AG04450 (cell line): ENCODE measurements at regions not wholly inside any gene's neighbourhood (a gene's known extent, or its start where the extent isn't known, plus 50 kb on each side); places are given as distances from the start of the nearest gene placed in this dataset.
A peak's percentile ranks its signal among the peaks of the same experiment; 100 is the strongest.

ENCODE experiments used
- CTCF ChIA-PET: fragments of 300-600, 350-600 bp; formaldehyde crosslinking; extraction: SDS; loops from one replicate; lab custom pipeline; 2022; ENCODE audit warnings: antibody characterized with exemption, inconsistent platforms; lab: Charles Lee
- POLR2A ChIA-PET: fragments of 350-600 bp; formaldehyde crosslinking; extraction: SDS; loops from one replicate; lab custom pipeline; 2021; ENCODE audit warnings: antibody characterized with exemption, inconsistent platforms; lab: Yijun Ruan, JAX
- DNase-seq: peaks from one replicate; pipeline ENCODE4 v3.0.0-alpha.2; 2011; ENCODE audit warnings: low read depth, low spot score
- H3K27ac ChIP-seq: one replicate; pipeline ENCODE4 v1.5.1; 2012; ENCODE audit warnings: low read depth, low read length, control low read depth
- H3K27me3 ChIP-seq: one replicate; pipeline ENCODE4 v1.6.0; 2012; ENCODE audit warnings: low read length; ENCODE audit not compliant: control insufficient read depth, insufficient read depth
- H3K4me3 ChIP-seq: 2 replicates; pipeline ENCODE4 v1.5.1; 2011; ENCODE audit warnings: mild to moderate bottlenecking, low read depth, low read length, control low read depth
- H3K9me3 ChIP-seq: 2 replicates; pipeline ENCODE4 v1.5.1; 2012; ENCODE audit warnings: low read length; ENCODE audit not compliant: control insufficient read depth, insufficient read depth
- TF ChIP-seq, protein P1 (sequence below): IDR thresholded peaks from 2 replicates; pipeline ENCODE4 v1.5.1; 2011; ENCODE audit warnings: low read depth, low read length, control low read depth, inconsistent platforms

DNA sequence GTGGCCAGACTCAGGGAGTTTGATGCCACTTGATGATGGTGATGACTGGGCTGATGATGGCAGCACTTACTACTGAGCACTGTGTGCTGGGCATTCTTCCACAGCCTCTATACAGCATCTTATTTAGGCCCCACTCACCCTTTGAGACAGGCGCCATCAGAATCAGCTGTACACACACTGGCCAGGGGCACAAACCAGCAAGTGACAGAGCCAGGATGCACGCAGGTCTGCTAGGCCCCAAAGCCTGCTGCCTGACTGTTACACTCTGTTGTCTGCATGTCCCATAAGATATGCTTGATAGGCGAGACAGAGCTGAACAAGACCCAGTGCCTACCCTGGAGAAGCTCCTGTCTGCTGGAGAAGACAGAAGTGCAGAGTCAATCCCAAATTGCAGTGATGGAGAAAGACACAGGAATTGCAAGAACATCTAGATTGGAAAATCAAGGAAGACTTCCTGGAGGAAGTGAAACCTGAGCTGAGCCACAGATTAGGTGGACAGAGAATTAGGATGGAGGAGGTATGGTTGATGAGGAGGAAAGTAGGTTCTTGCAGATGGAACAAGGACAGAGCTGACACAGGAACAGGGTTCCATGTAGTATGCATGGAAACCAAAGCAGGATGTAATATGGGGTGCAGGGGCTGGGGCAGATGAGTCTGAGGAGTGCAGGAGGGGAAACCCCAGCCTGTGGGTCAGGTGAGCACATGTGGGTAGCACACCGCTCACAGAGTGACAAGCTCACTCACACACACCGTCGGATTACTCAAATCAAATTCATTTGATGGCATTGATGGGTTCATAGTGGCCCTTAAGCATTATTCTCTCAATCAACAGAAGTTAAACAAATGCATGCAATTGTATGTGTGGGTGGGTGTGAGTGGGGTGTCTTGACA lies 117.3 kb downstream of the BEGAIN start:
- H3K27ac ChIP-seq: no peak overlapping the region
- CTCF ChIA-PET: no interaction called here
- POLR2A ChIA-PET: no interaction called here
- TF ChIP-seq, protein P1, sequence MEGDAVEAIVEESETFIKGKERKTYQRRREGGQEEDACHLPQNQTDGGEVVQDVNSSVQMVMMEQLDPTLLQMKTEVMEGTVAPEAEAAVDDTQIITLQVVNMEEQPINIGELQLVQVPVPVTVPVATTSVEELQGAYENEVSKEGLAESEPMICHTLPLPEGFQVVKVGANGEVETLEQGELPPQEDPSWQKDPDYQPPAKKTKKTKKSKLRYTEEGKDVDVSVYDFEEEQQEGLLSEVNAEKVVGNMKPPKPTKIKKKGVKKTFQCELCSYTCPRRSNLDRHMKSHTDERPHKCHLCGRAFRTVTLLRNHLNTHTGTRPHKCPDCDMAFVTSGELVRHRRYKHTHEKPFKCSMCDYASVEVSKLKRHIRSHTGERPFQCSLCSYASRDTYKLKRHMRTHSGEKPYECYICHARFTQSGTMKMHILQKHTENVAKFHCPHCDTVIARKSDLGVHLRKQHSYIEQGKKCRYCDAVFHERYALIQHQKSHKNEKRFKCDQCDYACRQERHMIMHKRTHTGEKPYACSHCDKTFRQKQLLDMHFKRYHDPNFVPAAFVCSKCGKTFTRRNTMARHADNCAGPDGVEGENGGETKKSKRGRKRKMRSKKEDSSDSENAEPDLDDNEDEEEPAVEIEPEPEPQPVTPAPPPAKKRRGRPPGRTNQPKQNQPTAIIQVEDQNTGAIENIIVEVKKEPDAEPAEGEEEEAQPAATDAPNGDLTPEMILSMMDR: no peak
- H3K4me3 ChIP-seq: no peak overlapping the region
- H3K27me3 ChIP-seq: no peaks in the 10 kb centered on the region
- no peak for DNase-seq
- H3K9me3 ChIP-seq: no peaks in the 10 kb centered on the region

DNA sequence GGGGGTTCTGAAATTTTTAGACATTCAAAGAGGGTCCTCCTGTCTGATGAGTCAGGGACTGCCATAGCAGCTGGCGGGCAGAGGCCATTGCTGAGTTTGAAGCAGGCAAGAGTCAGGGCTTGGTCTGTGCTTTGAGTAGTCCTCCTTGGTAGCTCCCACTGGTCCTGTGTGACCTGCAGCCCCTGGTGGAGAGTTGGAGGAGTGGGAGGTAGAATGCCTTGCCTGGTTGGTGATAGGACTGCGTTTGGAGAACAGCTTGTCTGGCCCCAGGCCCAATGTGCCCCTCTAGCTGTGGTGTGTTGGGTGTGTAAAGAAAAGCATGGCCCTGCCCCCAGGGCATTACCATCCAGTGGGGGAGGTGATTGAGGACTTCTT lies 116.7 kb downstream of the BEGAIN start:
- DNase-seq: no peak
- Histone ChIP-seq H3K27ac (no peak overlapping the region), H3K4me3 (no peak overlapping the region), H3K9me3 (no peaks in the 10 kb centered on the region), H3K27me3 (no peaks in the 10 kb centered on the region)
- ChIA-PET CTCF (no interaction called here), POLR2A (no interaction called here)
- TF ChIP-seq, protein P1: peak; percentile 15; the same call in 1 of the 2 replicates

DNA sequence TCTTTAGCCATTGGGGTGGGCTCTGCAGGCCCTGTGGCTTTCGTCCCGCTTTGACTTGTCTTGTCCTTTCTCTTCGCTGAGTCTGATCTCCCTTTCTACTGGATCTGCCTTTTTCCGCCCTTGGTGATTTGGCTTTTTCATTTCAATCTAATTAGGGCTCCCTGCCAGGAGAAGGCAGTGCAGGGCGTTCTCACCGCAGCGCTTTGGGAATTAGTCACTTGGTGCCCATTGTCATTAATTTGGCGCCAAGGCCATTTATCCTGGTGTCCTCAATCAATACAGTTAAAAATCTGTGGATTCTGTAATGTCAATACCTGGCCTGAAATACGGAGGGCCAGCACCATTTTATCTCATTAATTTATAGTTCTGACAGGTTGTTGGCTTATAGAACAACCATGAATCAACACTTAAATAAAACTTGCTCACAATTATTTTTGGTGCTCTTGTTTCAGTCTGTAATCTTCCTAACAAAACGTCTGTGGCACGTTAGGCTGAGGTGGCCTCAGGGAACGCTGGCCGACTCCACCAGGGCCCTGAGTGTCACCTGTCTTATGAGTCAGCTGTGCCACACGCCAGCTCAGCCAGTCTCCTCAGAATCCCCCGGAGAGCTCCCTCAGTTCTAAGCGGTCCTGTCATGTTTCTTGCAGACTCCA lies 115.7 kb downstream of the BEGAIN start:
- ChIA-PET CTCF (no interaction called here), POLR2A (no interaction called here)
- Histone ChIP-seq H3K4me3 (no peak overlapping the region), H3K27ac (no peak overlapping the region), H3K27me3 (no peaks in the 10 kb centered on the region), H3K9me3 (no peaks in the 10 kb centered on the region)
- no peak for DNase-seq
- TF ChIP-seq, protein P1: no peak

DNA sequence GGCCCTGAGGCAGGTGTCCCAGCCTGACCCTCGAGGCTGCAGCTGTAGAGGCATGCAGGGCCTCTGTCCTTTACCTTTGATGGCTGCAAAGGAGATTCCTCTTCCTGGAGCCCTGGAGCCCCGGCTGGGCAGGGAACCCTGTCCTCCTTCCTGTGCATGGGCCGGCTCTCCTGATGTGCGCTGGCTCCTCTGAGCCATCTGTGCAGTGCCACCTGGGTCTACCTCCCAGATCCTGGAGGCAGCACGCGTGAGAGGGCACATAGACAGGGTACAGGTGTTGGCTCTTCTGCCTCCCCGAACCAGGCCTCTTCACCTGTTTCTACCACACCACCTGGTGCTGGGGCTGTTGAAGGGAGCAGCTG lies 115.1 kb downstream of the BEGAIN start:
- POLR2A ChIA-PET: no interaction called here

More for the DNA sequence above, 115.1 kb downstream of the BEGAIN start:
- Histone ChIP-seq H3K27ac (no peak overlapping the region), H3K9me3 (no peaks in the 10 kb centered on the region), H3K27me3 (no peaks in the 10 kb centered on the region), H3K4me3 (no peak overlapping the region)
- no peak for DNase-seq
- CTCF ChIA-PET: no interaction called here
- TF ChIP-seq, protein P1: no peak
